Kidney capillary endothelial cell (primary cell): ENCODE measurements at regions not wholly inside any gene's neighbourhood (a gene's known extent, or its start where the extent isn't known, plus 50 kb on each side); places are given as distances from the start of the nearest gene placed in this dataset.
A peak's percentile ranks its signal among the peaks of the same experiment; 100 is the strongest.

Experiments used
- DNase-seq: peaks from one replicate; pipeline ENCODE4 v3.0.0-alpha.2; 2018; ENCODE audit warnings: low spot score

DNA sequence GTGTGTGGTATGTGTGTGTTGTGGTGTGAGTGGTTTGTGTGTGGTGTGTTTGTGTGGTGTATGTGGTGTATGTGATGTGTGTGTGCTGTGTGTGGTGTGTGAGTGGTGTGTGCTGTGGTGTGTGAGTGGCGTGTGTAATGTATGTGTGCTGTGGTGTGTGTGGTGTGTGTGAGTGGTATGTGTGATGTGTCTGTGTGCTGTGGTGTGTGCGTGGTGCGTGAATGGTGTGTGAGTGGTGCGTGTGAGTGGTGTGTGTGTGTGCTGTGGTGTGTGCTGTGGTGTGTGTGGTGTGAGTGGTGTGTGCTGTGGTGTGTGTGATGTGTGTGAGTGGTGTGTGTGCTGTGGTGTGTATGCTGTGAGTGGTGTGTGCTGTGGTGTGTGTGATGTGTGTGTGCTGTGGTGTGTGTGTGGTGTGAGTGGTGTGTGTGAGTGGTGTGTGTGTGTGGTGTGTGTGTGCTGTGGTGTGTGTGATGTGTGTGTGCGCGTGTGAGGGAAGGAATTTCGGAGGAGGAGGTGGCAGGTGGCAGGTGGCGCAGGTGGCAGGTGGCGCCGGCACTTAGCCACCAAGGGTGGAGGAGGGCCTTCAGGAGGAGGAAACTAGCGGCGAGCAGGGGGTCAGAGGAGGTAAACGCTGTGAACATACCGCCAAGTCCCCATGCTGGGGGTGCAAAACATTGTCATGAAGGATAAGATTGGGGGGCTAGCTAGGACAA is 191.8 kb downstream of the MELK start:
- no peak for DNase-seq

GRCh38 chr9:36765077-36765390 is 192.3 kb downstream of the MELK start:
- DNase-seq: no peak

- no peak for DNase-seq
Measured at GRCh38 chr9:36765468-36766341, 193.0 kb downstream of the MELK start.

DNA sequence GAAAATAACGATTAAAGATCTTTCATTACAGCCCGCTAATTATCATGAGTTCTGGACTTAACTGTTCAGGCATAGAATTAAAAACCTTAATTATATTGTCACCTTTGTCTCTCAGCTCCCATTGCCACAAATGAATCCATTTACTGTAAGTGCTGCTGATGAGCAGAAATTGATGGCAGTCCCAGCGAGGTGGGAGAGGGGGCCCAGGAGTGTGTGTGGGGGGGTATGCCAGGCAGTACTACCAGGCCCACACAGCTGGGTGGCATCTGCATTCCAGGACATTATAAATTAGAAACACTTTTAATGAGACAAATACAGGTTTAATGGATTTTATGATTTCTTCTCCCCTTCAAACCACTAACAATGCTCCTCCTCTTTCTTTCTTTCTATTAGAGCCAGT is 196.0 kb downstream of the MELK start:
- DNase-seq: no peak

DNA sequence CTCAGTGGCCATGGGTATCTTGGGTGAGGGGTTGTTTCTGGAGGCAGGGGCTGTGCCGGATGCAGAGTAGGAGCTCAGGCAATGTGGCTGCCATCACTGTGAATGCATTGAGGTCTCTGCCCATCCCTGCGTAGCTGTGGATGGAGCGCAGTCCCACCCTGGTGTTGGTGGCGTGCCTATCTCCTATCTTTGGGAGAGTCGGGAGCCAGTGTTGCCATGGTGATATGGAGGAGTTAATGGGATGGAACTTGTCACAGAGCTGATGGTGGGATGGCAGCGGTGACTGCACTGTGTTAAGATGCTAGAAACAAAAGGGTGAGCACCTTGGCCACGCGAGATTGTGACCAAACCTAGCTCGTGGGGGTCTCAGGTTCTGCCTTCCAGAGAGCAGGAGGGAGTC is 197.3 kb downstream of the MELK start:
- DNase-seq: no peak

DNA sequence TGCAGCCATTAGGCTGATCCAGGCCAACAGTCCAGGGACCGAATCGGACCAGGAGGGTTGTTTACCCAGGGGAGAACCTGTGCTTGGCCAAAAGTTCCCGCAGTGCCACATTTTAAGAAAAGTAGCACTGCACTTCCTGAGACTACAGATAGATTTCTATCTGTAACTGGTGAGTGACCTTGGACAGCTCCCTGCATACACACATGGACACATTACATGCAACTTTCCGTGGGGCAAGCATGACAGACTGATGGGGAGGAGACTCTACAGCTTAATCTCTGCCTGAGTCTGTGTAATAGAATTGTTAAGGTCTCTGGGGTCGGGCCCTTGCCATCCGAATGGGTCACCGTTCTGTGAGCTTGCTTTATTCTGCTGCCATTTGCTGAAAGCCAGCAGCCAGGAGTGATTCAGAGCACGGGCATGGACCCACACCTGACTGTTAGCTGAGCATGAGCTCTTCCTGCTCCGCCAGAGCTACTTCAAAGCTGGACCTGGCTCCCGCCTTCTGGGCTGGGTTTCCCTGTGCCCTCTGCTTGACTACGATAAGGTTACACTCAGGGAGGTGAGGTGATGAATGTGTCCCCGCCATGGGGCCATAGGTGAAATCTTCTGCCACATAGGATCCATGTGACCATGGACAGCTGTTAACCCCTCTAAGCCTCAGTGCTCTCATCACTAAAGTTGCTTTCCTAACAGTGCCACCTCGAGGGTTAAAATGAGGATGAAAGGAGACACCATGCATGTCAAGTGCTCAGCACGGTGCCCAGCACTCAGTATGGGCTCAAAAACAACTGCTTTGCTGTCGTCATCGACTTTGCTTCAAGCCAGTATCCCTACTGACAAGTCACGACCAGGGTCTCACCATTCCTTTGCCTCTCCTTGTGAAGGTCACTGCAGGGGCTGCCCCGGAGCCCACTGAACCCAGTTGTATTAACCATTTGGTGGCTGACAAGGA is 200.0 kb downstream of the MELK start:
- DNase-seq: peak; percentile 16

- no peak for DNase-seq
Measured at GRCh38 chr9:36778682-36779081, 206.0 kb downstream of the MELK start.

- peak; percentile 7 for DNase-seq
Measured at GRCh38 chr9:36779582-36779981, 206.9 kb downstream of the MELK start.

- DNase-seq: no peak
Measured at GRCh38 chr9:36780186-36780585, 207.5 kb downstream of the MELK start.

GRCh38 chr9:36781533-36781932 is 208.8 kb downstream of the MELK start:
- DNase-seq: peak; percentile 51
